Effector memory CD4-positive, alpha-beta T cell (primary cell): ENCODE measurements at regions not wholly inside any gene's neighbourhood (a gene's known extent, or its start where the extent isn't known, plus 50 kb on each side); places are given as distances from the start of the nearest gene placed in this dataset.
A peak's percentile ranks its signal among the peaks of the same experiment; 100 is the strongest.
"Not testable (repeated sequence)": the region's sequence is repeated elsewhere in the genome, so short reads cannot be mapped to it uniquely, and the experiment has no call there.

Source experiments
- DNase-seq, 3 donors: peaks; one replicate each; pipeline ENCODE4 v3.0.0-alpha.2; 2020
- H3K27ac ChIP-seq: 2 replicates; pipeline ENCODE4 v1.7.0; 2013; ENCODE audit warnings: mild to moderate bottlenecking, low read length, moderate library complexity; ENCODE audit not compliant: insufficient read depth, poor library complexity, severe bottlenecking
- H3K27me3 ChIP-seq: replicated peaks from 2 replicates; pipeline ENCODE4 v1.7.0; 2013; ENCODE audit warnings: mild to moderate bottlenecking, low read length; ENCODE audit not compliant: insufficient read depth, control insufficient read depth, poor library complexity, severe bottlenecking
- H3K36me3 ChIP-seq: 2 replicates; pipeline ENCODE4 v1.7.0; 2013; ENCODE audit warnings: mild to moderate bottlenecking, low read length, moderate library complexity; ENCODE audit not compliant: control insufficient read depth, insufficient read depth
- H3K4me1 ChIP-seq: 2 replicates; pipeline ENCODE4 v1.7.0; 2013; ENCODE audit warnings: low read length, mild to moderate bottlenecking; ENCODE audit not compliant: control insufficient read depth, insufficient read depth, poor library complexity, severe bottlenecking
- H3K4me3 ChIP-seq: 2 replicates; pipeline ENCODE4 v1.7.0; 2013; ENCODE audit warnings: low read length, low read depth, mild to moderate bottlenecking; ENCODE audit not compliant: insufficient read depth, poor library complexity, severe bottlenecking
- H3K9me3 ChIP-seq: 2 replicates; pipeline ENCODE4 v1.7.0; 2013; ENCODE audit warnings: mild to moderate bottlenecking, low read length, moderate library complexity; ENCODE audit not compliant: control insufficient read depth

GRCh38 chr10:29709484-29710002 lies 74.8 kb upstream of the SVIL start:
- H3K27ac ChIP-seq, result no peak overlapping the region
- H3K4me3 ChIP-seq, result no peak overlapping the region
- no peaks in the 10 kb centered on the region for H3K4me1 ChIP-seq
- no peaks in the 10 kb centered on the region for H3K27me3 ChIP-seq
- no peak for DNase-seq
- H3K36me3 ChIP-seq, result no peaks in the 10 kb centered on the region
- H3K9me3 ChIP-seq, result no peaks in the 10 kb centered on the region

GRCh38 chr10:29703271-29703670 lies 68.5 kb upstream of the SVIL start:
- peaks cover 9% of the 10 kb centered on the region for H3K4me1 ChIP-seq

GRCh38 chr10:29702273-29703164 lies 67.7 kb upstream of the SVIL start:
- Histone ChIP-seq H3K27ac (no peak overlapping the region), H3K27me3 (no peaks in the 10 kb centered on the region)
- DNase-seq, result no peak

More at GRCh38 chr10:29703271-29703670, 68.5 kb upstream of the SVIL start:
- Histone ChIP-seq H3K36me3 (no peaks in the 10 kb centered on the region), H3K4me3 (peak overlapping the region; percentile 25), H3K9me3 (no peaks in the 10 kb centered on the region), H3K27me3 (no peaks in the 10 kb centered on the region), H3K27ac (no peak overlapping the region)
- no peak for DNase-seq

GRCh38 chr10:29701306-29701705 lies 66.5 kb upstream of the SVIL start:
- no peak overlapping the region for H3K27ac ChIP-seq
- H3K4me1 ChIP-seq, result peaks cover 9% of the 10 kb centered on the region
- H3K27me3 ChIP-seq, result no peaks in the 10 kb centered on the region
- H3K9me3 ChIP-seq, result no peaks in the 10 kb centered on the region
- no peaks in the 10 kb centered on the region for H3K36me3 ChIP-seq
- H3K4me3 ChIP-seq, result no peak overlapping the region
- DNase-seq, result no peak

More at GRCh38 chr10:29702273-29703164, 67.7 kb upstream of the SVIL start:
- Histone ChIP-seq H3K36me3 (no peaks in the 10 kb centered on the region), H3K9me3 (no peaks in the 10 kb centered on the region), H3K4me3 (peak overlapping the region; percentile 25), H3K4me1 (peaks cover 9% of the 10 kb centered on the region)

- no peaks in the 10 kb centered on the region for H3K27me3 ChIP-seq
- H3K9me3 ChIP-seq, result no peaks in the 10 kb centered on the region
- peaks cover 9% of the 10 kb centered on the region for H3K4me1 ChIP-seq
- H3K27ac ChIP-seq, result no peak overlapping the region
- no peak overlapping the region for H3K4me3 ChIP-seq
- no peaks in the 10 kb centered on the region for H3K36me3 ChIP-seq
- no peak for DNase-seq
Measured at GRCh38 chr10:29699621-29700020, 64.8 kb upstream of the SVIL start.

GRCh38 chr10:29698773-29699490 lies 64.2 kb upstream of the SVIL start:
- DNase-seq, result no peak
- no peak overlapping the region for H3K4me3 ChIP-seq
- peaks cover 9% of the 10 kb centered on the region for H3K4me1 ChIP-seq
- no peaks in the 10 kb centered on the region for H3K36me3 ChIP-seq
- no peaks in the 10 kb centered on the region for H3K9me3 ChIP-seq
- H3K27me3 ChIP-seq, result no peaks in the 10 kb centered on the region
- H3K27ac ChIP-seq, result no peak overlapping the region

GRCh38 chr10:29696581-29696980 lies 61.8 kb upstream of the SVIL start:
- not testable (repeated sequence) for H3K36me3 ChIP-seq, H3K4me3 ChIP-seq, H3K9me3 ChIP-seq, H3K27ac ChIP-seq, H3K27me3 ChIP-seq, DNase-seq, H3K4me1 ChIP-seq

- no peaks in the 10 kb centered on the region for H3K27me3 ChIP-seq
- H3K9me3 ChIP-seq, result no peaks in the 10 kb centered on the region
- H3K36me3 ChIP-seq, result no peaks in the 10 kb centered on the region
- H3K4me3 ChIP-seq, result no peak overlapping the region
- no peak overlapping the region for H3K27ac ChIP-seq
- DNase-seq, result no peak
- peaks cover 4% of the 10 kb centered on the region for H3K4me1 ChIP-seq
Measured at GRCh38 chr10:29694121-29694520, 59.4 kb upstream of the SVIL start.

GRCh38 chr10:29692121-29692539 lies 57.4 kb upstream of the SVIL start:
- Histone ChIP-seq H3K4me3 (no peak overlapping the region), H3K36me3 (no peaks in the 10 kb centered on the region), H3K9me3 (no peaks in the 10 kb centered on the region), H3K27me3 (no peaks in the 10 kb centered on the region), H3K27ac (no peak overlapping the region), H3K4me1 (peaks cover 11% of the 10 kb centered on the region)
- no peak for DNase-seq

GRCh38 chr10:29691564-29692072 lies 56.8 kb upstream of the SVIL start:
- Histone ChIP-seq H3K27me3 (no peaks in the 10 kb centered on the region), H3K4me3 (no peak overlapping the region), H3K36me3 (no peaks in the 10 kb centered on the region), H3K27ac (no peak overlapping the region), H3K9me3 (no peaks in the 10 kb centered on the region), H3K4me1 (peaks cover 11% of the 10 kb centered on the region)
- no peak for DNase-seq
